Endothelial cell of umbilical vein (primary cell): ENCODE measurements at regions not wholly inside any gene's neighbourhood (a gene's known extent, or its start where the extent isn't known, plus 50 kb on each side); places are given as distances from the start of the nearest gene placed in this dataset.

Experiments used
- BruUV-seq: library from RNA; stranded (reverse); fragments of 400-500 nt; replicated peaks from 2 replicates; lab custom pipeline; 2021; lab: Mats Ljungman, UMichigan
- CTCF ChIA-PET: fragments of 300-600, 350-600 bp; sonication (Branson Sonifier 250); formaldehyde crosslinking; loops from one replicate; lab custom pipeline; 2021; ENCODE audit warnings: antibody characterized with exemption, inconsistent platforms; lab: Charles Lee
- POLR2A ChIA-PET: fragments of 300-600, 350-600 bp; sonication (Branson Sonifier 250); formaldehyde crosslinking; loops from one replicate; lab custom pipeline; 2021; ENCODE audit warnings: antibody characterized with exemption, inconsistent platforms; lab: Charles Lee
- DNase-seq: peaks from one replicate; pipeline ENCODE4 v3.0.0-alpha.2; 2011; ENCODE audit warnings: low read depth, low spot score
- FAIRE-seq: peaks from 2 replicates; lab custom pipeline; 2011; peaks lifted over from hg19 to GRCh38; lab: Jason Lieb, UNC
- H2AFZ ChIP-seq: 2 replicates; pipeline ENCODE4 v1.6.0; 2012; ENCODE audit warnings: low read depth, low read length, control low read depth, inconsistent platforms
- H3K27ac ChIP-seq: 2 replicates; pipeline ENCODE4 v1.5.1; 2011; ENCODE audit warnings: low read depth, mild to moderate bottlenecking, control low read depth, low read length, moderate library complexity; ENCODE audit not compliant: insufficient read depth
- H3K27me3 ChIP-seq, 2 experiments: 2 replicates each; pipeline versions ENCODE4 v1.6.0 to v1.6.1; 2011; ENCODE audit warnings: low read length in 2 of 2, mixed read lengths in 1 of 2; ENCODE audit not compliant: control insufficient read depth in 2 of 2, insufficient read depth in 2 of 2
- H3K36me3 ChIP-seq, 2 experiments: 2 replicates in 1 of 2; 3 replicates in 1 of 2; pipeline ENCODE4 v1.5.1; 2011; ENCODE audit warnings: low read length in 2 of 2, mild to moderate bottlenecking in 1 of 2, moderate library complexity in 1 of 2; ENCODE audit not compliant: control insufficient read depth in 2 of 2, insufficient read depth in 2 of 2; ENCODE audit errors: extremely low read depth in 1 of 2
- H3K4me1 ChIP-seq: 3 replicates; pipeline ENCODE4 v1.5.1; 2011; ENCODE audit warnings: mild to moderate bottlenecking, low read length; ENCODE audit not compliant: control insufficient read depth, insufficient read depth; ENCODE audit errors: extremely low read depth
- H3K4me2 ChIP-seq: 2 replicates; pipeline ENCODE4 v1.6.1; 2011; ENCODE audit warnings: low read length, control low read depth, mixed read lengths; ENCODE audit not compliant: insufficient read depth
- H3K4me3 ChIP-seq, 3 experiments: fragments of 200-600 bp in 1 of 3; sonication (generic), shearing (Covaris generic) in 1 of 3; replicated peaks in 1 of 3; 2 replicates each; pipeline ENCODE4 v1.5.1; 2011 to 2016; ENCODE audit warnings: control low read depth in 3 of 3, low read length in 3 of 3, mild to moderate bottlenecking in 2 of 3, inconsistent platforms in 1 of 3, low read depth in 1 of 3, moderate library complexity in 1 of 3; ENCODE audit not compliant: insufficient read depth in 1 of 3
- H3K79me2 ChIP-seq: 2 replicates; pipeline ENCODE4 v1.6.0; 2012; ENCODE audit warnings: low read length, inconsistent platforms; ENCODE audit not compliant: control insufficient read depth, insufficient read depth
- H3K9ac ChIP-seq: replicated peaks from 2 replicates; pipeline ENCODE3; 2011; ENCODE audit warnings: low read length, control low read depth; ENCODE audit not compliant: insufficient read depth; ENCODE audit errors: extremely low read depth
- H3K9me1 ChIP-seq: replicated peaks from 3 replicates; pipeline ENCODE4 v1.6.0; 2011; ENCODE audit warnings: mild to moderate bottlenecking, low read length; ENCODE audit not compliant: control insufficient read depth, insufficient read depth; ENCODE audit errors: extremely low read depth
- H3K9me3 ChIP-seq: replicated peaks from 2 replicates; pipeline ENCODE4 v1.5.1; 2012; ENCODE audit warnings: low read length, inconsistent platforms; ENCODE audit not compliant: control insufficient read depth, insufficient read depth
- H4K20me1 ChIP-seq: replicated peaks from 2 replicates; pipeline ENCODE3; 2011; ENCODE audit warnings: mild to moderate bottlenecking, low read length; ENCODE audit not compliant: control insufficient read depth, insufficient read depth; ENCODE audit errors: extremely low read depth
- EZH2 ChIP-seq: IDR thresholded peaks from 2 replicates; pipeline ENCODE4 v1.6.1; 2012; ENCODE audit warnings: borderline replicate concordance, low read depth, mild to moderate bottlenecking, moderate library complexity, low read length, inconsistent platforms; ENCODE audit not compliant: severe bottlenecking
- FOS ChIP-seq: IDR thresholded peaks from 2 replicates; pipeline ENCODE4 v1.6.1; 2011; ENCODE audit warnings: mild to moderate bottlenecking, low read length, moderate library complexity, borderline replicate concordance; ENCODE audit not compliant: insufficient read depth
- GATA2 ChIP-seq: IDR thresholded peaks from 2 replicates; pipeline ENCODE4 v1.7.0; 2011; ENCODE audit warnings: low read depth, mild to moderate bottlenecking, moderate library complexity, mixed read lengths, low read length; ENCODE audit not compliant: insufficient read length, insufficient read depth
- JUN ChIP-seq: IDR thresholded peaks from 2 replicates; pipeline ENCODE4 v1.6.1; 2011; ENCODE audit warnings: borderline replicate concordance, low read depth; ENCODE audit not compliant: insufficient read length, insufficient read depth
- MYC ChIP-seq: IDR thresholded peaks from one replicate; pipeline ENCODE4 v1.6.1; 2011; ENCODE audit warnings: mild to moderate bottlenecking, low read depth, low read length
- POLR2A ChIP-seq: IDR thresholded peaks from 2 replicates; pipeline ENCODE4 v1.6.1; 2012; ENCODE audit warnings: low read depth, mild to moderate bottlenecking, control low read depth, low read length
- POLR2AphosphoS5 ChIP-seq: IDR thresholded peaks from 2 replicates; pipeline ENCODE4 v1.6.1; 2012; ENCODE audit warnings: low read depth, mild to moderate bottlenecking, control low read depth, low read length, moderate library complexity; ENCODE audit not compliant: insufficient read depth
- dilution Hi-C: fragments of 300-500 bp; cut with MboI; formaldehyde crosslinking; loops from one replicate; pipeline ENCODE4 v1.15.0; 2019; ENCODE audit warnings: low sequenced_read_pairs; ENCODE audit not compliant: extremely low pct_ligation_motif_present
- intact Hi-C: fragments of 100-400 bp; cut with micrococcal nuclease; formaldehyde crosslinking; loops from one replicate; pipeline ENCODE4 v1.10.0; 2022
- TF ChIP-seq, protein P1 (sequence below), 2 donors: IDR thresholded peaks; 1 replicate in 1 of 2; 2 replicates in 1 of 2; pipeline ENCODE4 v1.5.1; 2011; ENCODE audit warnings: low read length in 2 of 2, mild to moderate bottlenecking in 2 of 2, moderate library complexity in 2 of 2, control low read depth in 1 of 2, inconsistent platforms in 1 of 2, low read depth in 1 of 2; ENCODE audit not compliant: insufficient read depth in 1 of 2; ENCODE audit errors: extremely low read depth in 1 of 2
- TF ChIP-seq, protein P2 (sequence below): IDR thresholded peaks from 2 replicates; pipeline ENCODE4 v1.6.1; 2011; ENCODE audit not compliant: insufficient read depth, insufficient read length

DNA sequence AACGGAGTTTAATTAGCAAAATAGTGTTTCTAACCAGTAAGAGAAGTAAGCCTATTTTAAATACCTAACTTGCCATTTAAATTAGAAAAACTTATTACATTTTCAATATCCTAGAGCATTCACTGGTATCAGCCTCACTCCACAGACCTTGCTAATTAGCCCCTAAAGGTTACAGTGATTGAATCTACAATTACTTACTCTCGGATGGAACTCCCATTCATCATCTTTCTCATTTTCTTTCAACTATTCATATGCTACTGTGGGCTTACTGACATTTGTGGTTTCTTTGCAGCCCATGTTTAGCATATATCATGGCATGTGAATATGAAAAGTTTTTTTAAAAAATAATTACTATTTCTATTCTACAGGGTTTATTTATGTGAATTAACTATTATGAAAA, 86.4 kb downstream of the GPR37 start:
- no peaks in the 10 kb centered on the region for H3K27me3 ChIP-seq
- no peaks in the 10 kb centered on the region for H3K36me3 ChIP-seq
- BruUV-seq, result no TSS peak
- no peaks in the 10 kb centered on the region for H3K4me1 ChIP-seq
- no peaks in the 10 kb centered on the region for H3K79me2 ChIP-seq
- CTCF ChIA-PET, result no interaction called here
- TF ChIP-seq MYC, result no peak
- TF ChIP-seq, protein P1, sequence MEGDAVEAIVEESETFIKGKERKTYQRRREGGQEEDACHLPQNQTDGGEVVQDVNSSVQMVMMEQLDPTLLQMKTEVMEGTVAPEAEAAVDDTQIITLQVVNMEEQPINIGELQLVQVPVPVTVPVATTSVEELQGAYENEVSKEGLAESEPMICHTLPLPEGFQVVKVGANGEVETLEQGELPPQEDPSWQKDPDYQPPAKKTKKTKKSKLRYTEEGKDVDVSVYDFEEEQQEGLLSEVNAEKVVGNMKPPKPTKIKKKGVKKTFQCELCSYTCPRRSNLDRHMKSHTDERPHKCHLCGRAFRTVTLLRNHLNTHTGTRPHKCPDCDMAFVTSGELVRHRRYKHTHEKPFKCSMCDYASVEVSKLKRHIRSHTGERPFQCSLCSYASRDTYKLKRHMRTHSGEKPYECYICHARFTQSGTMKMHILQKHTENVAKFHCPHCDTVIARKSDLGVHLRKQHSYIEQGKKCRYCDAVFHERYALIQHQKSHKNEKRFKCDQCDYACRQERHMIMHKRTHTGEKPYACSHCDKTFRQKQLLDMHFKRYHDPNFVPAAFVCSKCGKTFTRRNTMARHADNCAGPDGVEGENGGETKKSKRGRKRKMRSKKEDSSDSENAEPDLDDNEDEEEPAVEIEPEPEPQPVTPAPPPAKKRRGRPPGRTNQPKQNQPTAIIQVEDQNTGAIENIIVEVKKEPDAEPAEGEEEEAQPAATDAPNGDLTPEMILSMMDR (IDR thresholded peaks at IDR 0.05; ENCODE audit: extremely low read depth in 1 of 2, insufficient read depth in 1 of 2, low read depth in 1 of 2, low read length in 2 of 2), result no peak
- no peak for TF ChIP-seq EZH2
- TF ChIP-seq FOS, result no peak
- TF ChIP-seq, protein P2, sequence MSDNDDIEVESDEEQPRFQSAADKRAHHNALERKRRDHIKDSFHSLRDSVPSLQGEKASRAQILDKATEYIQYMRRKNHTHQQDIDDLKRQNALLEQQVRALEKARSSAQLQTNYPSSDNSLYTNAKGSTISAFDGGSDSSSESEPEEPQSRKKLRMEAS, result no peak
- no peak for TF ChIP-seq POLR2AphosphoS5
- no peak for TF ChIP-seq POLR2A
- TF ChIP-seq JUN, result no peak
- TF ChIP-seq GATA2, result no peak
- H3K4me3 ChIP-seq, result no peak overlapping the region
- dilution Hi-C loops (no loop called here), intact Hi-C loops (no loop called here)
- no peak for DNase-seq
- H2AFZ ChIP-seq, result no peak overlapping the region
- no peaks in the 10 kb centered on the region for H3K9me1 ChIP-seq
- H3K4me2 ChIP-seq, result no peak overlapping the region
- POLR2A ChIA-PET, result no interaction called here
- H3K9me3 ChIP-seq, result no peaks in the 10 kb centered on the region
- H4K20me1 ChIP-seq, result no peaks in the 10 kb centered on the region
- H3K27ac ChIP-seq, result no peak overlapping the region
- FAIRE-seq, result no peak
- no peak overlapping the region for H3K9ac ChIP-seq
